Fibroblast of mammary gland (primary cell): ENCODE measurements at regions not wholly inside any gene's neighbourhood (a gene's known extent, or its start where the extent isn't known, plus 50 kb on each side); places are given as distances from the start of the nearest gene placed in this dataset.

Experiments used
- DNase-seq: peaks from one replicate; pipeline ENCODE4 v3.0.0-alpha.2; 2010; ENCODE audit warnings: low read depth
- H3K4me3 ChIP-seq: 2 replicates; pipeline ENCODE4 v1.5.1; 2011; ENCODE audit warnings: low read depth, mild to moderate bottlenecking, low read length, moderate library complexity; ENCODE audit not compliant: control insufficient read depth
- CTCF ChIP-seq: conservative IDR thresholded peaks from 2 replicates; pipeline ENCODE4 v1.5.1; 2011; ENCODE audit warnings: low read depth, low read length, inconsistent platforms; ENCODE audit not compliant: control insufficient read depth, insufficient read depth

GRCh38 chr20:58011106-58011946 is 217.1 kb downstream of the ANKRD60 start:
- TF ChIP-seq CTCF = no peak
- no peak overlapping the region for H3K4me3 ChIP-seq

GRCh38 chr20:58010666-58011065 is 217.8 kb downstream of the ANKRD60 start:
- no peak for TF ChIP-seq CTCF
- no peak for DNase-seq
- H3K4me3 ChIP-seq = no peak overlapping the region

More at GRCh38 chr20:58011106-58011946, 217.1 kb downstream of the ANKRD60 start:
- DNase-seq = no peak

DNA sequence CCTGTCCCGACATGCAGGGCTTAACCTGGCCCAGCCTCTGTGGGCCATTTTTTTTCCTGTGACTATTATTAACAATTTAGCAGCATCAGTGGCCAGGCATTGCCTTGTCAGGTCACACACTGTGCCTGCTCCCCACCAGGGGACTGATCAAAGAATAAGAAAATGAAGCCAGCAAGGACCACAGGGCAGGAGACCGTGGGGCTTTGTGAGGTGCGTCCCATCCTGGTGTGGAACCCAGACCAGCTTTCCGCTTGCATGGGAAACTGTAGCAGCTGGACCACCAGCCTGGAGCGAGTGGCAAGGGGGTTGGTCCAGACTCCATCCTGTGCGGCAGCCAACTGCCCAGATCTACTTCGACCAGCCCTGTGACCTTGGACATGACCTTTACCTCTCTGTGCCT is 218.3 kb downstream of the ANKRD60 start:
- TF ChIP-seq CTCF = no peak
- DNase-seq = no peak
- no peak overlapping the region for H3K4me3 ChIP-seq

- TF ChIP-seq CTCF = no peak
- DNase-seq = no peak
- H3K4me3 ChIP-seq = no peak overlapping the region
Observed at GRCh38 chr20:58008866-58009265, 219.6 kb downstream of the ANKRD60 start.

DNA sequence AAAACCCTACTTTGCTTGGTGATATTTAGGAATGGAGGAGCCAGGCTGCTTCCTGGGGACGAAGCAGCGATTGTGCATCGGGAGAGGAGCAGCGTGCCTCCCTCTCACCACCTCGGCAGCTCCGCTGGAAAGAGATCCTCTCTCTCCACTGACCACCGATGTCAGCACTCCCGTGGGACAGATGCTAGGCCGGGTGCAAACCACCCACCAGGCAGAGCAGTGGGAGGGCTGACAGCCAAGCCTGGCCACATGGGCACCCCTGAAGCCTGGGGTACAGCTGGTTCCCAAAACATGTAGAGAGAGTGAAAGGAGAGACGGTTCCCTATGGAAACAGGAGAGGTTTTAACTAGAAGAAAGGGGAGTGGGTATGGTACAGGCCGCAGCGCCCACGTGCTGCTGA is 220.0 kb downstream of the ANKRD60 start:
- no peak overlapping the region for H3K4me3 ChIP-seq
- TF ChIP-seq CTCF = no peak
- no peak for DNase-seq

- no peak overlapping the region for H3K4me3 ChIP-seq
- no peak for DNase-seq
- no peak for TF ChIP-seq CTCF
Observed at GRCh38 chr20:58007947-58008346, 220.5 kb downstream of the ANKRD60 start.
